Lower lobe of right lung (tissue), 2 donors: ENCODE measurements at regions not wholly inside any gene's neighbourhood (a gene's known extent, or its start where the extent isn't known, plus 50 kb on each side); places are given as distances from the start of the nearest gene placed in this dataset.
"Not testable (repeated sequence)": the region's sequence is repeated elsewhere in the genome, so short reads cannot be mapped to it uniquely, and the experiment has no call there.

Source experiments
- ATAC-seq, 2 donors: fragments of 200-7000 bp; cut with Tn5 transposase; one replicate each; pipeline ENCODE4 v1.9.1; 2020 to 2022; ENCODE audit warnings: mild to moderate bottlenecking in 2 of 2, moderate library complexity in 2 of 2
- DNase-seq: peaks from one replicate; pipeline ENCODE4 v3.0.0-alpha.2; 2020
- H3K27ac ChIP-seq: fragments of 200-600 bp; one replicate; pipeline ENCODE4 v1.8.0; 2022
- H3K27me3 ChIP-seq: fragments of 200-600 bp; one replicate; pipeline ENCODE4 v1.8.0; 2022; ENCODE audit warnings: low read depth
- H3K36me3 ChIP-seq: fragments of 200-600 bp; one replicate; pipeline ENCODE4 v1.8.0; 2022; ENCODE audit warnings: mild to moderate bottlenecking
- H3K4me1 ChIP-seq: fragments of 200-600 bp; one replicate; pipeline ENCODE4 v1.8.0; 2022
- H3K4me3 ChIP-seq: fragments of 200-600 bp; one replicate; pipeline ENCODE4 v1.8.0; 2022; ENCODE audit warnings: mild to moderate bottlenecking
- H3K9me3 ChIP-seq: fragments of 200-600 bp; one replicate; pipeline ENCODE4 v1.8.0; 2022
- CTCF ChIP-seq: fragments of 200-600 bp; IDR thresholded peaks from one replicate; pipeline ENCODE4 v1.8.0; 2022; ENCODE audit warnings: antibody characterized with exemption, mild to moderate bottlenecking
- intact Hi-C: fragments of 100-400 bp; cut with DNase I; formaldehyde crosslinking; loops from one replicate; pipeline ENCODE4 v1.11.0; 2022
- donor health status: DM: no; HTN: yes; CAD: no; lungs with severe emphysema.

GRCh38 chr19:28542394-28543243 lies 670.3 kb downstream of the UQCRFS1 start:
- Histone ChIP-seq H3K4me3 (no peak overlapping the region), H3K36me3 (no peaks in the 10 kb centered on the region), H3K27ac (no peak overlapping the region), H3K4me1 (no peaks in the 10 kb centered on the region), H3K9me3 (peaks cover 2% of the 10 kb centered on the region), H3K27me3 (no peaks in the 10 kb centered on the region)
- intact Hi-C loops = no loop called here
- no peak for ATAC-seq
- no peak for TF ChIP-seq CTCF
- DNase-seq = no peak

GRCh38 chr19:28541602-28542393 lies 671.2 kb downstream of the UQCRFS1 start:
- Histone ChIP-seq H3K4me1 (no peaks in the 10 kb centered on the region), H3K36me3 (no peaks in the 10 kb centered on the region), H3K27me3 (no peaks in the 10 kb centered on the region), H3K4me3 (no peak overlapping the region), H3K27ac (no peak overlapping the region), H3K9me3 (peaks cover 7% of the 10 kb centered on the region)
- intact Hi-C loops = no loop called here
- DNase-seq (no peak), ATAC-seq (no peak)
- no peak for TF ChIP-seq CTCF

- Histone ChIP-seq H3K27me3 (no peaks in the 10 kb centered on the region), H3K9me3 (peaks cover 7% of the 10 kb centered on the region), H3K4me3 (no peak overlapping the region), H3K36me3 (no peaks in the 10 kb centered on the region), H3K4me1 (no peaks in the 10 kb centered on the region), H3K27ac (no peak overlapping the region)
- intact Hi-C loops = no loop called here
- no peak for DNase-seq
- no peak for ATAC-seq
- TF ChIP-seq CTCF = no peak
Measured at GRCh38 chr19:28541029-28541428, 671.9 kb downstream of the UQCRFS1 start.

GRCh38 chr19:28540385-28540784 lies 672.6 kb downstream of the UQCRFS1 start:
- H3K27ac ChIP-seq, H3K36me3 ChIP-seq, H3K9me3 ChIP-seq, H3K4me3 ChIP-seq, DNase-seq, intact Hi-C loops, H3K4me1 ChIP-seq, H3K27me3 ChIP-seq, ATAC-seq: not testable (repeated sequence)

GRCh38 chr19:28539759-28540158 lies 673.2 kb downstream of the UQCRFS1 start:
- intact Hi-C loops = no loop called here
- Histone ChIP-seq H3K4me1 (no peaks in the 10 kb centered on the region), H3K9me3 (peaks cover 7% of the 10 kb centered on the region), H3K27me3 (no peaks in the 10 kb centered on the region), H3K27ac (no peak overlapping the region), H3K4me3 (no peak overlapping the region), H3K36me3 (no peaks in the 10 kb centered on the region)
- DNase-seq (no peak), ATAC-seq (no peak)
- TF ChIP-seq CTCF = no peak

- H3K27ac ChIP-seq, H3K9me3 ChIP-seq, H3K27me3 ChIP-seq, H3K36me3 ChIP-seq, intact Hi-C loops, DNase-seq, H3K4me1 ChIP-seq, H3K4me3 ChIP-seq, ATAC-seq: not testable (repeated sequence)
Measured at GRCh38 chr19:28538579-28538978, 674.4 kb downstream of the UQCRFS1 start.
